Muscle layer of colon (tissue), 2 donors: ENCODE measurements at regions not wholly inside any gene's neighbourhood (a gene's known extent, or its start where the extent isn't known, plus 50 kb on each side); places are given as distances from the start of the nearest gene placed in this dataset.

ENCODE experiments used
- H3K27ac ChIP-seq: one replicate; pipeline ENCODE4 v1.7.0; 2013; ENCODE audit warnings: low read depth, mild to moderate bottlenecking, low read length, moderate library complexity
- H3K27me3 ChIP-seq, 2 donors: one replicate each; pipeline ENCODE4 v1.7.0; 2013; ENCODE audit warnings: low read length in 2 of 2, mild to moderate bottlenecking in 2 of 2; ENCODE audit not compliant: insufficient read depth in 2 of 2, control insufficient read depth in 1 of 2
- H3K36me3 ChIP-seq: one replicate; pipeline ENCODE4 v1.7.0; 2013; ENCODE audit warnings: mild to moderate bottlenecking, low read length; ENCODE audit not compliant: insufficient read depth
- H3K4me1 ChIP-seq: one replicate; pipeline ENCODE4 v1.7.0; 2013; ENCODE audit warnings: mild to moderate bottlenecking, low read length; ENCODE audit not compliant: insufficient read depth
- H3K4me3 ChIP-seq, 2 donors: one replicate each; pipeline ENCODE4 v1.7.0; 2013; ENCODE audit warnings: low read length in 2 of 2, low read depth in 1 of 2, mild to moderate bottlenecking in 1 of 2, moderate library complexity in 1 of 2
- H3K9ac ChIP-seq: one replicate; pipeline ENCODE4 v1.7.0; 2013; ENCODE audit warnings: low read length
- H3K9me3 ChIP-seq: one replicate; pipeline ENCODE4 v1.7.0; 2013; ENCODE audit warnings: mild to moderate bottlenecking, low read length
- donor health status: abdominal sarcoma.
- donor health status: Adenocarcinoma of cecum.

GRCh38 chr2:207260947-207261346 lies 95.2 kb upstream of the KLF7 start:
- Histone ChIP-seq H3K4me3 (no peak overlapping the region), H3K4me1 (peaks cover 55% of the 10 kb centered on the region), H3K27me3 (no peaks in the 10 kb centered on the region), H3K36me3 (no peaks in the 10 kb centered on the region), H3K9me3 (no peaks in the 10 kb centered on the region), H3K27ac (no peak overlapping the region), H3K9ac (no peak overlapping the region)

- H3K9ac ChIP-seq: no peak overlapping the region
- no peaks in the 10 kb centered on the region for H3K36me3 ChIP-seq
- no peak overlapping the region for H3K27ac ChIP-seq
- no peak overlapping the region for H3K4me3 ChIP-seq
- no peaks in the 10 kb centered on the region for H3K27me3 ChIP-seq
- peaks cover 30% of the 10 kb centered on the region for H3K4me1 ChIP-seq
- H3K9me3 ChIP-seq: no peaks in the 10 kb centered on the region
These were observed 98.6 kb upstream of the KLF7 start for GRCh38 chr2:207264310-207264709.

GRCh38 chr2:207265332-207265731 lies 99.6 kb upstream of the KLF7 start:
- Histone ChIP-seq H3K4me1 (peaks cover 20% of the 10 kb centered on the region), H3K4me3 (no peak overlapping the region), H3K36me3 (no peaks in the 10 kb centered on the region), H3K9me3 (no peaks in the 10 kb centered on the region), H3K9ac (no peak overlapping the region), H3K27me3 (no peaks in the 10 kb centered on the region), H3K27ac (no peak overlapping the region)

- Histone ChIP-seq H3K4me3 (no peak overlapping the region), H3K9ac (no peak overlapping the region), H3K36me3 (no peaks in the 10 kb centered on the region), H3K27me3 (no peaks in the 10 kb centered on the region), H3K9me3 (no peaks in the 10 kb centered on the region), H3K27ac (no peak overlapping the region), H3K4me1 (peaks cover 20% of the 10 kb centered on the region)
These were observed 100.1 kb upstream of the KLF7 start for GRCh38 chr2:207265869-207266268.

GRCh38 chr2:207266648-207267047 lies 100.9 kb upstream of the KLF7 start:
- Histone ChIP-seq H3K27ac (no peak overlapping the region), H3K4me3 (no peak overlapping the region), H3K9me3 (no peaks in the 10 kb centered on the region)

GRCh38 chr2:207269038-207269437 lies 103.3 kb upstream of the KLF7 start:
- Histone ChIP-seq H3K4me3 (no peak overlapping the region), H3K36me3 (no peaks in the 10 kb centered on the region), H3K27me3 (no peaks in the 10 kb centered on the region), H3K4me1 (peaks cover 17% of the 10 kb centered on the region), H3K9me3 (no peaks in the 10 kb centered on the region), H3K9ac (no peak overlapping the region), H3K27ac (no peak overlapping the region)

More at GRCh38 chr2:207266648-207267047, 100.9 kb upstream of the KLF7 start:
- Histone ChIP-seq H3K9ac (no peak overlapping the region), H3K27me3 (no peaks in the 10 kb centered on the region), H3K36me3 (no peaks in the 10 kb centered on the region), H3K4me1 (peaks cover 20% of the 10 kb centered on the region)

- no peak overlapping the region for H3K27ac ChIP-seq
- no peaks in the 10 kb centered on the region for H3K27me3 ChIP-seq
- H3K4me3 ChIP-seq: no peak overlapping the region
- H3K9me3 ChIP-seq: no peaks in the 10 kb centered on the region
- H3K36me3 ChIP-seq: no peaks in the 10 kb centered on the region
- no peak overlapping the region for H3K9ac ChIP-seq
- H3K4me1 ChIP-seq: no peaks in the 10 kb centered on the region
These were observed 108.9 kb upstream of the KLF7 start for GRCh38 chr2:207274530-207275189.

- Histone ChIP-seq H3K27me3 (no peaks in the 10 kb centered on the region), H3K27ac (no peak overlapping the region), H3K36me3 (no peaks in the 10 kb centered on the region), H3K9ac (no peak overlapping the region), H3K4me3 (no peak overlapping the region), H3K4me1 (no peaks in the 10 kb centered on the region), H3K9me3 (no peaks in the 10 kb centered on the region)
These were observed 110.0 kb upstream of the KLF7 start for GRCh38 chr2:207275779-207276178.

GRCh38 chr2:207276248-207276647 lies 110.5 kb upstream of the KLF7 start:
- no peaks in the 10 kb centered on the region for H3K9me3 ChIP-seq
- no peak overlapping the region for H3K27ac ChIP-seq
- no peak overlapping the region for H3K4me3 ChIP-seq
- no peaks in the 10 kb centered on the region for H3K27me3 ChIP-seq
- no peaks in the 10 kb centered on the region for H3K4me1 ChIP-seq
- H3K36me3 ChIP-seq: no peaks in the 10 kb centered on the region
- no peak overlapping the region for H3K9ac ChIP-seq

- Histone ChIP-seq H3K27me3 (no peaks in the 10 kb centered on the region), H3K4me3 (no peak overlapping the region)
These were observed 111.1 kb upstream of the KLF7 start for GRCh38 chr2:207276858-207277257.

GRCh38 chr2:207279520-207279919 lies 113.8 kb upstream of the KLF7 start:
- H3K36me3 ChIP-seq: no peaks in the 10 kb centered on the region
- H3K4me3 ChIP-seq: no peak overlapping the region
- no peak overlapping the region for H3K27ac ChIP-seq
- no peaks in the 10 kb centered on the region for H3K9me3 ChIP-seq
- no peak overlapping the region for H3K9ac ChIP-seq
- H3K27me3 ChIP-seq: no peaks in the 10 kb centered on the region
- H3K4me1 ChIP-seq: peaks cover 16% of the 10 kb centered on the region

More at GRCh38 chr2:207276858-207277257, 111.1 kb upstream of the KLF7 start:
- no peaks in the 10 kb centered on the region for H3K9me3 ChIP-seq
- H3K36me3 ChIP-seq: no peaks in the 10 kb centered on the region
- H3K27ac ChIP-seq: no peak overlapping the region
- H3K9ac ChIP-seq: no peak overlapping the region
- no peaks in the 10 kb centered on the region for H3K4me1 ChIP-seq

- H3K27ac ChIP-seq: no peak overlapping the region
- H3K36me3 ChIP-seq: no peaks in the 10 kb centered on the region
- no peaks in the 10 kb centered on the region for H3K9me3 ChIP-seq
- H3K4me3 ChIP-seq: no peak overlapping the region
- H3K4me1 ChIP-seq: peaks cover 34% of the 10 kb centered on the region
- no peak overlapping the region for H3K9ac ChIP-seq
- no peaks in the 10 kb centered on the region for H3K27me3 ChIP-seq
These were observed 115.7 kb upstream of the KLF7 start for GRCh38 chr2:207281436-207281835.
